GM13977 (cell line): ENCODE measurements at regions not wholly inside any gene's neighbourhood (a gene's known extent, or its start where the extent isn't known, plus 50 kb on each side); places are given as distances from the start of the nearest gene placed in this dataset.
"Not testable (repeated sequence)": the region's sequence is repeated elsewhere in the genome, so short reads cannot be mapped to it uniquely, and the experiment has no call there.

ENCODE experiments used
- DNase-seq: peaks from one replicate; pipeline ENCODE4 v3.0.0; 2012; ENCODE audit warnings: low spot score
- in situ Hi-C: fragments of 300-500 bp; cut with MboI; formaldehyde crosslinking; loops from one replicate; pipeline ENCODE4 v1.12.0; 2022; ENCODE audit warnings: low sequenced_read_pairs, low pct_unique_long_range_greater_than_20kb, mixed read lengths, inconsistent platforms; ENCODE audit not compliant: unreplicated experiment
- TF ChIP-seq, protein P1 (sequence below): IDR thresholded peaks from 2 replicates; pipeline ENCODE4 v1.5.1; 2012; ENCODE audit warnings: mild to moderate bottlenecking, control low read depth; ENCODE audit not compliant: insufficient read depth; ENCODE audit errors: extremely low read depth, missing control alignments

- TF ChIP-seq, protein P1, sequence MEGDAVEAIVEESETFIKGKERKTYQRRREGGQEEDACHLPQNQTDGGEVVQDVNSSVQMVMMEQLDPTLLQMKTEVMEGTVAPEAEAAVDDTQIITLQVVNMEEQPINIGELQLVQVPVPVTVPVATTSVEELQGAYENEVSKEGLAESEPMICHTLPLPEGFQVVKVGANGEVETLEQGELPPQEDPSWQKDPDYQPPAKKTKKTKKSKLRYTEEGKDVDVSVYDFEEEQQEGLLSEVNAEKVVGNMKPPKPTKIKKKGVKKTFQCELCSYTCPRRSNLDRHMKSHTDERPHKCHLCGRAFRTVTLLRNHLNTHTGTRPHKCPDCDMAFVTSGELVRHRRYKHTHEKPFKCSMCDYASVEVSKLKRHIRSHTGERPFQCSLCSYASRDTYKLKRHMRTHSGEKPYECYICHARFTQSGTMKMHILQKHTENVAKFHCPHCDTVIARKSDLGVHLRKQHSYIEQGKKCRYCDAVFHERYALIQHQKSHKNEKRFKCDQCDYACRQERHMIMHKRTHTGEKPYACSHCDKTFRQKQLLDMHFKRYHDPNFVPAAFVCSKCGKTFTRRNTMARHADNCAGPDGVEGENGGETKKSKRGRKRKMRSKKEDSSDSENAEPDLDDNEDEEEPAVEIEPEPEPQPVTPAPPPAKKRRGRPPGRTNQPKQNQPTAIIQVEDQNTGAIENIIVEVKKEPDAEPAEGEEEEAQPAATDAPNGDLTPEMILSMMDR = no peak
- in situ Hi-C loops = no loop called here
- DNase-seq = no peak
Observed at GRCh38 chr2:111620281-111620680, 263.7 kb downstream of the ANAPC1 start.

GRCh38 chr2:111622859-111623258 is 261.1 kb downstream of the ANAPC1 start:
- TF ChIP-seq, protein P1 = no peak
- in situ Hi-C loops = no loop called here
- DNase-seq = no peak

- no peak for DNase-seq
- TF ChIP-seq, protein P1 = no peak
- in situ Hi-C loops = no loop called here
Observed at GRCh38 chr2:111623380-111623779, 260.6 kb downstream of the ANAPC1 start.

- TF ChIP-seq, protein P1 = no peak
- DNase-seq = no peak
- in situ Hi-C loops = no loop called here
Observed at GRCh38 chr2:111624411-111625156, 259.4 kb downstream of the ANAPC1 start.

DNA sequence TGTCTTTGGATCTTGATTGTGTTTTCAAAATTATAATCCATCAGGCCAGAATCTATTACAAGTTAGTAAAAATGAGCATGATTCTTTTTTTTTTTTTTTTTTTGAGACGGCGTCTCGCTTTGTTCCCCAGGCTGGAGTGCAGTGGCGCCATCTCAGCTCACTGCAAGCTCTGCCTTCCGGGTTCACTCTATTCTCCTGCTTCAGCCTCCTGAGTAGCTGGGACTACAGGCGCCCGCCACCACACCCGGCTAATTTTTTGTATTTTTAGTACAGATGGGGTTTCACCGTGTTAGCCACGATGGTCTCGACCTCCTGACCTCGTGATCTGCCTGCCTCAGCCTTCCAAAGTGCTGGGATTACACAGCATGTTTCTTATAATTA is 258.8 kb downstream of the ANAPC1 start:
- DNase-seq, in situ Hi-C loops: not testable (repeated sequence)

GRCh38 chr2:111626037-111626864 is 257.7 kb downstream of the ANAPC1 start:
- TF ChIP-seq, protein P1 = no peak
- in situ Hi-C loops = no loop called here
- DNase-seq = no peak

DNA sequence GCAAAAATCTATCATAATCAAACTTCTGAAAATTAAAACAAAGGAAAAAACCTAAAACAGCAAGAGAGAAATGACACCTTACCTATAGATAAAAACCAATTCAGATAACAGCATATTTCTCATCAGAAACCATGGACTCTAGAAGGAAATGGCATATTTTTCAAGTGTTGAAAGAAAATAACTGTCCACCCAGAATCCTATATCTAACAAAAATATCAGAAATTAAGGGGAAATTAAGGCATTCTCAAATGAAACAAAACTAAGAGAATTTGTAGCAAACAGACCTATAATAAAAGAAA is 257.2 kb downstream of the ANAPC1 start:
- DNase-seq = no peak
- in situ Hi-C loops = no loop called here
- TF ChIP-seq, protein P1 = no peak
